ENCODE measurements at regions not wholly inside any gene's neighbourhood (a gene's known extent, or its start where the extent isn't known, plus 50 kb on each side); places are given as distances from the start of the nearest gene placed in this dataset.

DNA sequence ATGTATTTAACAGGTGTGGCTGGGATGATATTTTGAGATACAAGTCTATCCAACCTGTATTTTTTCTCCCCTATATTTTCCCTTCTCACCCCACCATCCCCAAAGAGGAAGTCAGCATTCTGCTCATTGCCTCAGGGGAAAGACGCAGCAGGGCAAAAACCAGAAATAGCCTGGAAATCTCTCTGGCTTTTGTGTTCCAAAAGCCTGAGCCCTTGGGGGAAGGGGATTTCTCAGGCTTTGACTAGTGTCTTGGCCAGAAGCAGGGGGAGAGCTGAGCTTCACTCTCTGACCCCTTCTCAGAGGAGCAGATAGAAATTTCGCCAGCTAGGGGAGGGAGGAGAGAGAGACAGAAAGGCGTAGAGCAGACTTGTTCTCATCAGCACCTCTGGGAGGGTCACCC is 244.7 kb downstream of the RRAGC start:
- DNase-seq (ENCODE audit: low spot score), result peak; percentile 32
- H3K27ac ChIP-seq, result peak overlapping the region; percentile 75
- peak overlapping the region; percentile 26 for H2AFZ ChIP-seq (replicated peaks)
- Mint-ChIP-seq H3K36me3 (no peaks in the 10 kb centered on the region), H3K27me3 (ENCODE audit: insufficient read depth, low read depth) (peaks cover 11% of the 10 kb centered on the region), H3K4me3 (no peak overlapping the region), H3K27ac (no peak overlapping the region), H3K9me3 (peaks cover 3% of the 10 kb centered on the region), H3K4me1 (peaks cover 28% of the 10 kb centered on the region)
- H3K27me3 ChIP-seq, result no peaks in the 10 kb centered on the region
- no peaks in the 10 kb centered on the region for H3K79me2 ChIP-seq (ENCODE audit: low read depth)
- H3K4me2 ChIP-seq, result peak overlapping the region; percentile 59
- H3K9ac ChIP-seq, result no peak overlapping the region
- H3F3A ChIP-seq (ENCODE audit: low read depth), result peaks cover 25% of the 10 kb centered on the region
- H3K4me3 ChIP-seq, result no peak overlapping the region
- peaks cover 42% of the 10 kb centered on the region for H3K4me1 ChIP-seq
- no peaks in the 10 kb centered on the region for H4K20me1 ChIP-seq (ENCODE audit: low read depth)
- TF ChIP-seq, protein P1, sequence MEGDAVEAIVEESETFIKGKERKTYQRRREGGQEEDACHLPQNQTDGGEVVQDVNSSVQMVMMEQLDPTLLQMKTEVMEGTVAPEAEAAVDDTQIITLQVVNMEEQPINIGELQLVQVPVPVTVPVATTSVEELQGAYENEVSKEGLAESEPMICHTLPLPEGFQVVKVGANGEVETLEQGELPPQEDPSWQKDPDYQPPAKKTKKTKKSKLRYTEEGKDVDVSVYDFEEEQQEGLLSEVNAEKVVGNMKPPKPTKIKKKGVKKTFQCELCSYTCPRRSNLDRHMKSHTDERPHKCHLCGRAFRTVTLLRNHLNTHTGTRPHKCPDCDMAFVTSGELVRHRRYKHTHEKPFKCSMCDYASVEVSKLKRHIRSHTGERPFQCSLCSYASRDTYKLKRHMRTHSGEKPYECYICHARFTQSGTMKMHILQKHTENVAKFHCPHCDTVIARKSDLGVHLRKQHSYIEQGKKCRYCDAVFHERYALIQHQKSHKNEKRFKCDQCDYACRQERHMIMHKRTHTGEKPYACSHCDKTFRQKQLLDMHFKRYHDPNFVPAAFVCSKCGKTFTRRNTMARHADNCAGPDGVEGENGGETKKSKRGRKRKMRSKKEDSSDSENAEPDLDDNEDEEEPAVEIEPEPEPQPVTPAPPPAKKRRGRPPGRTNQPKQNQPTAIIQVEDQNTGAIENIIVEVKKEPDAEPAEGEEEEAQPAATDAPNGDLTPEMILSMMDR (IDR thresholded peaks at IDR 0.05), result no peak
- TF ChIP-seq EZH2phosphoT487 (IDR thresholded peaks at IDR 0.05) (no peak), EZH2 (IDR thresholded peaks at IDR 0.05) (no peak)
- H3K9me3 ChIP-seq (ENCODE audit: low read depth), result no peaks in the 10 kb centered on the region
- H3K36me3 ChIP-seq, result no peaks in the 10 kb centered on the region

DNA sequence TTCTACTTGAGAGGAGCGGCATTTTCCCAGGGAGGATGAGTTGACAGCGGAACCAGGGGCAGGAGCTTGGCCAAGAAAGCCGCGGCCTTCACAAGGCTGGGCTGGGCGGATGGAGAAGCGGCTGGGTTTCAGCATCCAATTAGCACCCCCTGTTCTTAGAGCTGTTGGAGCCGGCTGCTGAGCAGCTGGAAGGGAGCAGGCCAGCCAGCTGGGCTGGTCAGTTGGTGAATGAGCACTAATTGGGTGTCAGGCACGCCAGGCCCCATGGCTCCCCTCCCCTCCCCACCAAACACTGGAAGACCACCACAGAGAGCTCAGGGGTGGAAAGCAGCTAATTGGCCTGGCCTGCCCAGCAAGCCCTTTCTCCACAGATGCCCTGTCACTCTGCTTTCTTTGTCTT is 245.6 kb downstream of the RRAGC start:
- H3K27me3 Mint-ChIP-seq (ENCODE audit: insufficient read depth, low read depth), result peaks cover 16% of the 10 kb centered on the region
- Histone ChIP-seq H3K9ac (no peak overlapping the region), H3K36me3 (no peaks in the 10 kb centered on the region), H4K20me1 (ENCODE audit: low read depth) (no peaks in the 10 kb centered on the region), H3F3A (ENCODE audit: low read depth) (peaks cover 25% of the 10 kb centered on the region), H3K27me3 (no peaks in the 10 kb centered on the region), H3K4me1 (peaks cover 35% of the 10 kb centered on the region), H3K4me2 (peak overlapping the region; percentile 59), H3K9me3 (ENCODE audit: low read depth) (no peaks in the 10 kb centered on the region), H3K4me3 (no peak overlapping the region), H2AFZ (replicated peaks) (no peak overlapping the region), H3K27ac (peak overlapping the region; percentile 75), H3K79me2 (ENCODE audit: low read depth) (no peaks in the 10 kb centered on the region)
- peaks cover 25% of the 10 kb centered on the region for H3K4me1 Mint-ChIP-seq
- H3K36me3 Mint-ChIP-seq, result no peaks in the 10 kb centered on the region
- no peak overlapping the region for H3K4me3 Mint-ChIP-seq
- no peak for TF ChIP-seq EZH2 (IDR thresholded peaks at IDR 0.05)
- TF ChIP-seq, protein P1 (IDR thresholded peaks at IDR 0.05), result no peak
- no peak for TF ChIP-seq EZH2phosphoT487 (IDR thresholded peaks at IDR 0.05)
- no peak overlapping the region for H3K27ac Mint-ChIP-seq
- peak; percentile 83 for DNase-seq (ENCODE audit: low spot score)
- peaks cover 3% of the 10 kb centered on the region for H3K9me3 Mint-ChIP-seq

DNA sequence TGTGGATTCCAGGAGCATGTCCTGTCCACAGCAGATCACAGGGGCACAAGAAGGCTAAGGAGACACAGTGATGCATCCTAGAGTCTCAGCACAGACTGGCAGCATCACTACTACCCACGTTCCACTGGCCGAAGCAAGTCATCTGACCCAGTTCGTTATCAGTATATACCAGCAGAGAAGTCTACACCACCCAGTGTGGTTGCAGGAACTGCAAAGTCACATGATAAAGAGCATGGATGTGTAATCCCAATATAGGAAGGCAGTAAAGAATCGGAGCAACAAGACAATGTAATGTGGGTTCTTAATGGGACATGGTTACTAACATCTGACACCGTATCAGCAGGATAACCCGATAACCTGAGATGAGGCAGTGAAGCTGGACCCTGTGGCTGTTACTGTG is 246.6 kb downstream of the RRAGC start:
- H3K27ac ChIP-seq, result no peak overlapping the region
- H3K4me2 ChIP-seq, result no peak overlapping the region
- Mint-ChIP-seq H3K9me3 (peaks cover 3% of the 10 kb centered on the region), H3K4me1 (peaks cover 32% of the 10 kb centered on the region), H3K27me3 (ENCODE audit: insufficient read depth, low read depth) (peaks cover 14% of the 10 kb centered on the region), H3K27ac (peak overlapping the region; percentile 42), H3K36me3 (no peaks in the 10 kb centered on the region), H3K4me3 (no peak overlapping the region)
- H4K20me1 ChIP-seq (ENCODE audit: low read depth), result no peaks in the 10 kb centered on the region
- no peaks in the 10 kb centered on the region for H3K9me3 ChIP-seq (ENCODE audit: low read depth)
- H3K79me2 ChIP-seq (ENCODE audit: low read depth), result no peaks in the 10 kb centered on the region
- no peak for DNase-seq (ENCODE audit: low spot score)
- H3K4me3 ChIP-seq, result no peak overlapping the region
- H3K9ac ChIP-seq, result no peak overlapping the region
- peaks cover under 1% of the 10 kb centered on the region for H3K27me3 ChIP-seq
- peaks cover 25% of the 10 kb centered on the region for H3F3A ChIP-seq (ENCODE audit: low read depth)
- no peak overlapping the region for H2AFZ ChIP-seq (replicated peaks)
- peaks cover 37% of the 10 kb centered on the region for H3K4me1 ChIP-seq
- TF ChIP-seq EZH2 (IDR thresholded peaks at IDR 0.05) (no peak), EZH2phosphoT487 (IDR thresholded peaks at IDR 0.05) (no peak)
- TF ChIP-seq, protein P1 (IDR thresholded peaks at IDR 0.05), result no peak
- no peaks in the 10 kb centered on the region for H3K36me3 ChIP-seq
